ENCODE measurements at regions not wholly inside any gene's neighbourhood (a gene's known extent, or its start where the extent isn't known, plus 50 kb on each side); places are given as distances from the start of the nearest gene placed in this dataset.

- ATAC-seq: no peak
- Histone ChIP-seq H3K4me3 (no peak overlapping the region), H3K9me3 (no peaks in the 10 kb centered on the region), H3K4me1 (no peaks in the 10 kb centered on the region), H3K27ac (no peak overlapping the region), H3K27me3 (ENCODE audit: insufficient read depth in 3 of 3, low read length in 2 of 3) (peaks cover 0 to 2% (median 0%) of the 10 kb centered on the region in 3 donors), H3K36me3 (ENCODE audit: insufficient read depth in 1 of 2, low read depth in 1 of 2) (no peaks in the 10 kb centered on the region)
- TF ChIP-seq CTCF (IDR thresholded peaks at IDR 0.05): no peak
- no peak for DNase-seq
- WGBS, 3 donors: 70 to 75% (median 71%) methylated on average over 2 of the region's 2 CpGs
- intact Hi-C loops (cut with DNase I): no loop called here
Measured at GRCh38 chr19:28168557-28168956, 1044.4 kb downstream of the UQCRFS1 start.

GRCh38 chr19:28166025-28166424 lies 1046.9 kb downstream of the UQCRFS1 start:
- Histone ChIP-seq H3K27ac (no peak overlapping the region), H3K27me3 (ENCODE audit: insufficient read depth in 3 of 3, low read length in 2 of 3) (no peaks in the 10 kb centered on the region), H3K9me3 (no peaks in the 10 kb centered on the region), H3K4me1 (no peaks in the 10 kb centered on the region), H3K36me3 (ENCODE audit: insufficient read depth in 1 of 2, low read depth in 1 of 2) (no peaks in the 10 kb centered on the region), H3K4me3 (no peak overlapping the region)
- intact Hi-C loops (cut with DNase I): no loop called here
- ATAC-seq (no peak), DNase-seq (no peak)
- WGBS, 3 donors: 81 to 87% (median 87%) methylated on average over 8 of the region's 8 CpGs
- TF ChIP-seq CTCF (IDR thresholded peaks at IDR 0.05): no peak

- no peaks in the 10 kb centered on the region for H3K9me3 ChIP-seq
- no peak overlapping the region for H3K4me3 ChIP-seq
- TF ChIP-seq CTCF (IDR thresholded peaks at IDR 0.05): no peak
- no peaks in the 10 kb centered on the region for H3K36me3 ChIP-seq (ENCODE audit: insufficient read depth in 1 of 2, low read depth in 1 of 2)
- intact Hi-C loops (cut with DNase I): no loop called here
- DNase-seq (no peak), ATAC-seq (no peak)
- H3K27ac ChIP-seq: no peak overlapping the region
- 55 to 64% (median 62%) methylated on average over 3 of the region's 3 CpGs for WGBS, 3 donors
- no peaks in the 10 kb centered on the region for H3K4me1 ChIP-seq
- H3K27me3 ChIP-seq (ENCODE audit: insufficient read depth in 3 of 3, low read length in 2 of 3): no peaks in the 10 kb centered on the region
Measured at GRCh38 chr19:28164214-28164613, 1048.7 kb downstream of the UQCRFS1 start.

- TF ChIP-seq CTCF (IDR thresholded peaks at IDR 0.05): no peak
- Histone ChIP-seq H3K9me3 (no peaks in the 10 kb centered on the region), H3K4me1 (no peaks in the 10 kb centered on the region), H3K4me3 (no peak overlapping the region), H3K36me3 (ENCODE audit: insufficient read depth in 1 of 2, low read depth in 1 of 2) (no peaks in the 10 kb centered on the region), H3K27ac (no peak overlapping the region), H3K27me3 (ENCODE audit: insufficient read depth in 3 of 3, low read length in 2 of 3) (no peaks in the 10 kb centered on the region)
- DNase-seq (no peak), ATAC-seq (no peak)
- intact Hi-C loops (cut with DNase I): no loop called here
Measured at GRCh38 chr19:28159065-28159464, 1053.9 kb downstream of the UQCRFS1 start.

- no peak overlapping the region for H3K4me3 ChIP-seq
Measured at GRCh38 chr19:28155265-28155664, 1057.7 kb downstream of the UQCRFS1 start.

More at GRCh38 chr19:28155265-28155664, 1057.7 kb downstream of the UQCRFS1 start:
- ATAC-seq (no peak), DNase-seq (no peak)
- Histone ChIP-seq H3K36me3 (ENCODE audit: insufficient read depth in 1 of 2, low read depth in 1 of 2) (no peaks in the 10 kb centered on the region), H3K9me3 (no peaks in the 10 kb centered on the region), H3K4me1 (no peaks in the 10 kb centered on the region), H3K27ac (no peak overlapping the region), H3K27me3 (ENCODE audit: insufficient read depth in 3 of 3, low read length in 2 of 3) (no peaks in the 10 kb centered on the region)
- 72 to 90% (median 88%) methylated on average over 1 of the region's 1 CpG for WGBS, 3 donors
- intact Hi-C loops (cut with DNase I): no loop called here
- TF ChIP-seq CTCF (IDR thresholded peaks at IDR 0.05): no peak

Measured in psoas muscle (tissue), 7 donors.